Large intestine (tissue), 3 donors: ENCODE measurements at regions not wholly inside any gene's neighbourhood (a gene's known extent, or its start where the extent isn't known, plus 50 kb on each side); places are given as distances from the start of the nearest gene placed in this dataset.
"Not testable (repeated sequence)": the region's sequence is repeated elsewhere in the genome, so short reads cannot be mapped to it uniquely, and the experiment has no call there.

Experiments
- DNase-seq, 2 donors: peaks; one replicate each; pipeline versions ENCODE4 v3.0.0 to v3.0.0-alpha.2; 2013
- H3K27ac ChIP-seq: one replicate; pipeline ENCODE4 v1.5.1; 2013; ENCODE audit warnings: low read length
- H3K27me3 ChIP-seq: 2 replicates; pipeline ENCODE4 v1.6.1; 2013; ENCODE audit warnings: low read length; ENCODE audit not compliant: control insufficient read depth, insufficient read depth
- H3K36me3 ChIP-seq: 2 replicates; pipeline ENCODE4 v1.6.1; 2013; ENCODE audit warnings: low read length; ENCODE audit not compliant: control insufficient read depth, insufficient read depth
- H3K4me1 ChIP-seq: one replicate; pipeline ENCODE4 v1.6.1; 2013; ENCODE audit warnings: low read length; ENCODE audit not compliant: control insufficient read depth, insufficient read depth
- H3K4me3 ChIP-seq: one replicate; pipeline ENCODE4 v1.5.1; 2013; ENCODE audit warnings: low read length
- H3K9me3 ChIP-seq: one replicate; pipeline ENCODE4 v1.6.1; 2013; ENCODE audit warnings: mild to moderate bottlenecking, low read depth, low read length, moderate library complexity; ENCODE audit not compliant: control insufficient read depth
- WGBS: methylation state at CpG from one replicate; pipeline ENCODE4 v1.1.5; 2013; ENCODE audit warnings: low lambda C conversion rate; ENCODE audit not compliant: insufficient coverage; 5-methylcytosine and 5-hydroxymethylcytosine counted together

DNA sequence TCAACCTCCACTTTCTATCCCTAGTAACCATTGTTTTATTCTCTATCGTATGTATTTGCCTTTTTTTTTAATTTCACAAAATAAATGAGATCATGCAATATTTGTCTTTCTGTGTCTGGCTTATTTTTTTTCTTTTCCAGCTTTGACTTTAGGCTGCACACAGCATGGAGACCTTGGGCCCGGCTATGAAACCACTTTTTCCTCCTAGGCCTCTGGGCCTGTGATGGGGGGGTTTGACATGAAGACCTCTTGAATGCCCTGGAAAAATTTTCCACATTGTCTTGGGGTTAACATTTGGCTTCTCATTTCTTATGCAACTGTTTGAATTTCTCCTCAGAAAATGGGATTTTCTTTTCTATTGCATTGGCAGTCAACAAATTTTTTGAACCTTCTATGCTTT lies 100.2 kb upstream of the BTG3 start:
- Histone ChIP-seq H3K4me3 (no peak overlapping the region), H3K36me3 (no peaks in the 10 kb centered on the region), H3K27ac (no peak overlapping the region), H3K4me1 (no peaks in the 10 kb centered on the region), H3K9me3 (no peaks in the 10 kb centered on the region), H3K27me3 (no peaks in the 10 kb centered on the region)
- WGBS: 88% methylated on average over 1 of the region's 2 CpGs
- DNase-seq: no peak

DNA sequence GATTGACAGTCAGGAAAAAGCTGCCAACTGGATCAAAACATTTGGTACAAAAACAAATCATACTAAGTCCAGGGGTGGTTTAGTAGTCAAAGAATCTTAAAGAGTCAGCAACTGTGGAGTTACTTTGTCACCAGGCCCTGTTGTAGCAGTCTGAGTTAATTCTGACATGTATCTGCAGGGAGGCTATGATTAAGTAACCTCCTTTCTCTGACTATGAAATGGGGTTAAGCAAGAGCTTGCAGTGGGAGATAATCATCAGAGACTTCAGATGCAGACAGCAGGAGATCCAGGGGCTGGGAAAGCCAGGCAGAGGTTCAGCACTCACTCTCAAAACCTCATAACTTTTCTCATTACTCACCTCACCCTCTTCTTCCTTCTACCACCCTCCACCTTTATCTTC lies 99.2 kb upstream of the BTG3 start:
- Histone ChIP-seq H3K36me3 (no peaks in the 10 kb centered on the region), H3K27me3 (no peaks in the 10 kb centered on the region), H3K4me3 (no peak overlapping the region), H3K4me1 (no peaks in the 10 kb centered on the region), H3K27ac (no peak overlapping the region), H3K9me3 (no peaks in the 10 kb centered on the region)
- no peak for DNase-seq

DNA sequence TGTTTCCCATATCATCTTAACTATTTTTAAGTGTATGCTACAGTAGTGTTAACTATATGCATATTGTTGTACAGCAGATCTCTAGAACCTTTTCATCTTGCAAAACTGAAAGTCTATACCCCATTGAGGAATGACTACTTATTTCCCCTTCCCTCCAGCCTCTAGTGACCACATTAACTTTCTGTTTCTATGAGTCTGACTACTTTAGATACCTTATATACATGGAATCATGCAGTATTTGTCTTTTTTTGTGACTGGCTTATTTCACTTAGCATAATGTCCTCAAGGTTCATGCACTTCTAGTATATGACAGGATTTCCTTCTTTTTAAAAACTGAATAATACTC lies 96.5 kb upstream of the BTG3 start:
- Histone ChIP-seq H3K4me1 (no peaks in the 10 kb centered on the region), H3K27me3 (no peaks in the 10 kb centered on the region), H3K9me3 (no peaks in the 10 kb centered on the region), H3K36me3 (no peaks in the 10 kb centered on the region), H3K27ac (no peak overlapping the region), H3K4me3 (no peak overlapping the region)
- DNase-seq: no peak

GRCh38 chr21:17708522-17709265 lies 96.0 kb upstream of the BTG3 start:
- WGBS: 89% methylated on average over 1 of the region's 5 CpGs

DNA sequence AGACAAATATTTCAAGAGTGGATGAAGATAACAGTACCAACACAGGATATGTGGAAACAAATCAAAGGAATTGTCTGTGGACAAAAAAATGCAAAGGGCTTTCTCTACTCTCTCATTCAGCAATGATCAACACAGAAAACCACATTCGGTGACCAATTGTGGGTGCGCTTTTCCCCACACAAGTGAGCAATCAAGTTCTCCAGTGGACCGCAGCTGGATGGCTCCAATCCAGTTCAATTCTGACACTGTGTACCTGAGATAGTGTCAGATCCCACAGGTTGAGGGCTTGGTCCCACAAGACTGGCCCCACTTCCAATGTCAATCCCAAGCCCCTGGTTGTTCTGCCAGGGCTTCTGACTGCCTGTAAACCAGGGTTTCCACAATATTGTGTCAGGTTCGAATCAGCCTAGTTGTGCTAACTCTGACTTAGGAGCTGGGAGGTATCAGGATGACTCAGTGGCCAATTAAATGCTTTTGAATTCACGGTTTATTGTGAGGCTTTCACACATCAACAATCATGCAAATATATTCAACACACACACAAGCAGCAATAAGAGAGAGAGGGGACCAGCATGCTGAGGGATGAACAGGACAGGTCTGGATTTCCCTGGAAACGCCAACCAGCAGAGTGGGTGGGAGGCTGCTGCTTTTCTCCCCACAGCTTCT lies 87.0 kb upstream of the BTG3 start:
- Histone ChIP-seq H3K9me3 (no peaks in the 10 kb centered on the region), H3K4me3 (no peak overlapping the region), H3K36me3 (no peaks in the 10 kb centered on the region), H3K27me3 (no peaks in the 10 kb centered on the region), H3K4me1 (no peaks in the 10 kb centered on the region), H3K27ac (no peak overlapping the region)
- 90% methylated on average over 2 of the region's 6 CpGs for WGBS
- DNase-seq: no peak

More at GRCh38 chr21:17708522-17709265, 96.0 kb upstream of the BTG3 start:
- DNase-seq: no peak
- Histone ChIP-seq H3K4me1 (no peaks in the 10 kb centered on the region), H3K27ac (no peak overlapping the region), H3K9me3 (no peaks in the 10 kb centered on the region), H3K27me3 (no peaks in the 10 kb centered on the region), H3K4me3 (no peak overlapping the region), H3K36me3 (no peaks in the 10 kb centered on the region)

GRCh38 chr21:17697473-17697872 lies 84.8 kb upstream of the BTG3 start:
- no peaks in the 10 kb centered on the region for H3K27me3 ChIP-seq
- DNase-seq: no peak
- H3K9me3 ChIP-seq: no peaks in the 10 kb centered on the region
- H3K4me3 ChIP-seq: no peak overlapping the region
- no peaks in the 10 kb centered on the region for H3K4me1 ChIP-seq
- no peaks in the 10 kb centered on the region for H3K36me3 ChIP-seq
- no peak overlapping the region for H3K27ac ChIP-seq

DNA sequence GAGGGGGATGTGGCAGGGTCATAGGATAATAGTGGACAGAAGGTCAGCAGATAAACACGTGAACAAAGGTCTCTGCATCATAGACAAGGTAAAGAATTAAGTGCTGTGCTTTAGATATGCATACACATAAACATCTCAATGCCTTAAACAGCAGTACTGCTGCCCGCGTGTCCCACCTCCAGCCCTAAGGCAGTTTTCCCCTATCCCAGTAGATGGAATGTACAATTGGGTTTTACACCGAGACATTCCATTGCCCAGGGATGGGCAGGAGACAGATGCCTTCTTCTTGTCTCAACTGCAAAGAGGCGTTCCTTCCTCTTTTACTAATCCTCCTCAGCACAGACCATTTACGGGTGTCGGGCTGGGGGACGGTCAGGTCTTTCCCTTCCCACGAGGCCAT lies 81.7 kb upstream of the BTG3 start:
- H3K4me3 ChIP-seq, DNase-seq, H3K27me3 ChIP-seq, H3K4me1 ChIP-seq, H3K27ac ChIP-seq, H3K9me3 ChIP-seq, H3K36me3 ChIP-seq: not testable (repeated sequence)
- WGBS: no CpG with 5 or more reads among the region's 9 CpGs

- no peaks in the 10 kb centered on the region for H3K4me1 ChIP-seq
- no peak for DNase-seq
- no peaks in the 10 kb centered on the region for H3K36me3 ChIP-seq
- WGBS: 100% methylated on average over 1 of the region's 8 CpGs
- no peaks in the 10 kb centered on the region for H3K27me3 ChIP-seq
- H3K27ac ChIP-seq: no peak overlapping the region
- H3K4me3 ChIP-seq: no peak overlapping the region
- H3K9me3 ChIP-seq: no peaks in the 10 kb centered on the region
These were observed 81.1 kb upstream of the BTG3 start for GRCh38 chr21:17693801-17694200.

DNA sequence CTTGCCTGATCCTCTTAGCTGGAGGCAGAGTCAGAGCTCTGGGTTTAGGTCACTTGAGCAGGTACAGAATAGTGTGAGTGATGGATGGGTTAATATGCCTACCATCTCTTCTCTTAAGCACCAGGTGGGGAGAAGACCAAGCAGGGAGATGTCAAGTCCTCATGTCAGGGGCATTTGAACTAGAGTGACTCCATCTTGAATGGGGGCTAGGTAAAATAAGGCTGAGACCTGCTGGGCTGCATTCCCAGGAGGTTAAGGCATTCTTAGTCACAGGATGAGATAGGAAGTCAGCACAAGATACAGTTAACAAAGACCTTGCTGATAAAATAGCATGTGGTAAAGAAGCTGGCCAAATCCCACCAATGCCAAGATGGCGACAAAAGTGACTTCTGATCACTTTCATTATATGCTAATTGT lies 77.4 kb upstream of the BTG3 start:
- WGBS: no CpG with 5 or more reads among the region's 1 CpG
- H3K36me3 ChIP-seq: no peaks in the 10 kb centered on the region
- H3K4me3 ChIP-seq: no peak overlapping the region
- H3K27me3 ChIP-seq: no peaks in the 10 kb centered on the region
- no peak for DNase-seq
- no peaks in the 10 kb centered on the region for H3K9me3 ChIP-seq
- no peak overlapping the region for H3K27ac ChIP-seq
- no peaks in the 10 kb centered on the region for H3K4me1 ChIP-seq

- Histone ChIP-seq H3K27me3 (no peaks in the 10 kb centered on the region), H3K4me3 (no peak overlapping the region), H3K4me1 (no peaks in the 10 kb centered on the region), H3K9me3 (no peaks in the 10 kb centered on the region), H3K36me3 (no peaks in the 10 kb centered on the region), H3K27ac (no peak overlapping the region)
- 67% methylated on average over 3 of the region's 13 CpGs for WGBS
- peak; percentile 40 to 41 for DNase-seq
These were observed 76.5 kb upstream of the BTG3 start for GRCh38 chr21:17688912-17689874.
